H1 (cell line): ENCODE measurements at regions not wholly inside any gene's neighbourhood (a gene's known extent, or its start where the extent isn't known, plus 50 kb on each side); places are given as distances from the start of the nearest gene placed in this dataset.

Experiments
- JUN ChIP-seq: IDR thresholded peaks from 2 replicates; pipeline ENCODE4 v1.6.1; 2011; ENCODE audit warnings: low read depth, mild to moderate bottlenecking, improper control_type of control experiment, low read length
- TF ChIP-seq, protein P1 (sequence below): fragments of 300-600 bp; sonication (generic); IDR thresholded peaks from 2 replicates; pipeline ENCODE4 v1.7.1; 2012; ENCODE audit warnings: low read length, moderate library complexity, mild to moderate bottlenecking, inconsistent platforms; ENCODE audit not compliant: insufficient replicate concordance

GRCh38 chr1:187252923-187253322 is 424.2 kb downstream of the PLA2G4A start (continued):
- TF ChIP-seq, protein P1, sequence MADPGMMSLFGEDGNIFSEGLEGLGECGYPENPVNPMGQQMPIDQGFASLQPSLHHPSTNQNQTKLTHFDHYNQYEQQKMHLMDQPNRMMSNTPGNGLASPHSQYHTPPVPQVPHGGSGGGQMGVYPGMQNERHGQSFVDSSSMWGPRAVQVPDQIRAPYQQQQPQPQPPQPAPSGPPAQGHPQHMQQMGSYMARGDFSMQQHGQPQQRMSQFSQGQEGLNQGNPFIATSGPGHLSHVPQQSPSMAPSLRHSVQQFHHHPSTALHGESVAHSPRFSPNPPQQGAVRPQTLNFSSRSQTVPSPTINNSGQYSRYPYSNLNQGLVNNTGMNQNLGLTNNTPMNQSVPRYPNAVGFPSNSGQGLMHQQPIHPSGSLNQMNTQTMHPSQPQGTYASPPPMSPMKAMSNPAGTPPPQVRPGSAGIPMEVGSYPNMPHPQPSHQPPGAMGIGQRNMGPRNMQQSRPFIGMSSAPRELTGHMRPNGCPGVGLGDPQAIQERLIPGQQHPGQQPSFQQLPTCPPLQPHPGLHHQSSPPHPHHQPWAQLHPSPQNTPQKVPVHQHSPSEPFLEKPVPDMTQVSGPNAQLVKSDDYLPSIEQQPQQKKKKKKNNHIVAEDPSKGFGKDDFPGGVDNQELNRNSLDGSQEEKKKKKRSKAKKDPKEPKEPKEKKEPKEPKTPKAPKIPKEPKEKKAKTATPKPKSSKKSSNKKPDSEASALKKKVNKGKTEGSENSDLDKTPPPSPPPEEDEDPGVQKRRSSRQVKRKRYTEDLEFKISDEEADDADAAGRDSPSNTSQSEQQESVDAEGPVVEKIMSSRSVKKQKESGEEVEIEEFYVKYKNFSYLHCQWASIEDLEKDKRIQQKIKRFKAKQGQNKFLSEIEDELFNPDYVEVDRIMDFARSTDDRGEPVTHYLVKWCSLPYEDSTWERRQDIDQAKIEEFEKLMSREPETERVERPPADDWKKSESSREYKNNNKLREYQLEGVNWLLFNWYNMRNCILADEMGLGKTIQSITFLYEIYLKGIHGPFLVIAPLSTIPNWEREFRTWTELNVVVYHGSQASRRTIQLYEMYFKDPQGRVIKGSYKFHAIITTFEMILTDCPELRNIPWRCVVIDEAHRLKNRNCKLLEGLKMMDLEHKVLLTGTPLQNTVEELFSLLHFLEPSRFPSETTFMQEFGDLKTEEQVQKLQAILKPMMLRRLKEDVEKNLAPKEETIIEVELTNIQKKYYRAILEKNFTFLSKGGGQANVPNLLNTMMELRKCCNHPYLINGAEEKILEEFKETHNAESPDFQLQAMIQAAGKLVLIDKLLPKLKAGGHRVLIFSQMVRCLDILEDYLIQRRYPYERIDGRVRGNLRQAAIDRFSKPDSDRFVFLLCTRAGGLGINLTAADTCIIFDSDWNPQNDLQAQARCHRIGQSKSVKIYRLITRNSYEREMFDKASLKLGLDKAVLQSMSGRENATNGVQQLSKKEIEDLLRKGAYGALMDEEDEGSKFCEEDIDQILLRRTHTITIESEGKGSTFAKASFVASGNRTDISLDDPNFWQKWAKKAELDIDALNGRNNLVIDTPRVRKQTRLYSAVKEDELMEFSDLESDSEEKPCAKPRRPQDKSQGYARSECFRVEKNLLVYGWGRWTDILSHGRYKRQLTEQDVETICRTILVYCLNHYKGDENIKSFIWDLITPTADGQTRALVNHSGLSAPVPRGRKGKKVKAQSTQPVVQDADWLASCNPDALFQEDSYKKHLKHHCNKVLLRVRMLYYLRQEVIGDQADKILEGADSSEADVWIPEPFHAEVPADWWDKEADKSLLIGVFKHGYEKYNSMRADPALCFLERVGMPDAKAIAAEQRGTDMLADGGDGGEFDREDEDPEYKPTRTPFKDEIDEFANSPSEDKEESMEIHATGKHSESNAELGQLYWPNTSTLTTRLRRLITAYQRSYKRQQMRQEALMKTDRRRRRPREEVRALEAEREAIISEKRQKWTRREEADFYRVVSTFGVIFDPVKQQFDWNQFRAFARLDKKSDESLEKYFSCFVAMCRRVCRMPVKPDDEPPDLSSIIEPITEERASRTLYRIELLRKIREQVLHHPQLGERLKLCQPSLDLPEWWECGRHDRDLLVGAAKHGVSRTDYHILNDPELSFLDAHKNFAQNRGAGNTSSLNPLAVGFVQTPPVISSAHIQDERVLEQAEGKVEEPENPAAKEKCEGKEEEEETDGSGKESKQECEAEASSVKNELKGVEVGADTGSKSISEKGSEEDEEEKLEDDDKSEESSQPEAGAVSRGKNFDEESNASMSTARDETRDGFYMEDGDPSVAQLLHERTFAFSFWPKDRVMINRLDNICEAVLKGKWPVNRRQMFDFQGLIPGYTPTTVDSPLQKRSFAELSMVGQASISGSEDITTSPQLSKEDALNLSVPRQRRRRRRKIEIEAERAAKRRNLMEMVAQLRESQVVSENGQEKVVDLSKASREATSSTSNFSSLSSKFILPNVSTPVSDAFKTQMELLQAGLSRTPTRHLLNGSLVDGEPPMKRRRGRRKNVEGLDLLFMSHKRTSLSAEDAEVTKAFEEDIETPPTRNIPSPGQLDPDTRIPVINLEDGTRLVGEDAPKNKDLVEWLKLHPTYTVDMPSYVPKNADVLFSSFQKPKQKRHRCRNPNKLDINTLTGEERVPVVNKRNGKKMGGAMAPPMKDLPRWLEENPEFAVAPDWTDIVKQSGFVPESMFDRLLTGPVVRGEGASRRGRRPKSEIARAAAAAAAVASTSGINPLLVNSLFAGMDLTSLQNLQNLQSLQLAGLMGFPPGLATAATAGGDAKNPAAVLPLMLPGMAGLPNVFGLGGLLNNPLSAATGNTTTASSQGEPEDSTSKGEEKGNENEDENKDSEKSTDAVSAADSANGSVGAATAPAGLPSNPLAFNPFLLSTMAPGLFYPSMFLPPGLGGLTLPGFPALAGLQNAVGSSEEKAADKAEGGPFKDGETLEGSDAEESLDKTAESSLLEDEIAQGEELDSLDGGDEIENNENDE: no peak
- no peak for TF ChIP-seq JUN
